A549 (cell line): ENCODE measurements at regions not wholly inside any gene's neighbourhood (a gene's known extent, or its start where the extent isn't known, plus 50 kb on each side); places are given as distances from the start of the nearest gene placed in this dataset.

Source experiments
- CEBPB ChIP-seq, 2 experiments: fragments of >200 bp in 1 of 2; sonication (Bioruptor Twin) in 1 of 2; formaldehyde crosslinking in 1 of 2; IDR thresholded peaks; 2 replicates each; pipeline ENCODE4 v1.6.1; 2012 to 2016
- CHD4 ChIP-seq: fragments of 200-600 bp; sonication (generic); IDR thresholded peaks from 2 replicates; pipeline ENCODE4 v1.6.1; 2016; ENCODE audit warnings: antibody characterized with exemption, mild to moderate bottlenecking, borderline replicate concordance
- EP300 ChIP-seq, 2 experiments: fragments of >200 bp; sonication (Bioruptor Twin); formaldehyde crosslinking; IDR thresholded peaks; 2 replicates in 1 of 2; 3 replicates in 1 of 2; pipeline ENCODE4 v1.6.1; 2016 to 2017
- PHF8 ChIP-seq: fragments of 200-600 bp; sonication (generic); IDR thresholded peaks from 2 replicates; pipeline ENCODE4 v1.6.1; 2016; ENCODE audit warnings: low read depth, mild to moderate bottlenecking, antibody characterized with exemption, moderate library complexity, borderline replicate concordance
- POLR2A ChIP-seq: IDR thresholded peaks from 2 replicates; pipeline ENCODE4 v1.6.1; 2012; ENCODE audit warnings: mild to moderate bottlenecking, low read length
- RAD21 ChIP-seq, 2 experiments: fragments of >200 bp in 1 of 2; sonication (Bioruptor Twin) in 1 of 2; formaldehyde crosslinking in 1 of 2; IDR thresholded peaks in 1 of 2; conservative IDR thresholded peaks in 1 of 2; 2 replicates in 1 of 2; 3 replicates in 1 of 2; pipeline ENCODE4 v1.6.1; 2012 to 2018; ENCODE audit warnings: inconsistent platforms in 1 of 2
- SMC3 ChIP-seq: fragments of >200 bp; sonication (Bioruptor Twin); formaldehyde crosslinking; IDR thresholded peaks from 3 replicates; pipeline ENCODE4 v1.6.1; 2018; ENCODE audit warnings: inconsistent platforms
- ZC3H11A ChIP-seq: fragments of 450-650 bp; IDR thresholded peaks from 2 replicates; pipeline ENCODE4 v1.6.1; 2014; ENCODE audit warnings: antibody characterized with exemption, mild to moderate bottlenecking
- TF ChIP-seq, protein P1 (sequence below): fragments of 250-450 bp; sonication (Bioruptor Pico); IDR thresholded peaks from 2 replicates; pipeline ENCODE4 v1.5.0; 2021; ENCODE audit warnings: mild to moderate bottlenecking, moderate library complexity, borderline replicate concordance
- TF ChIP-seq, protein P2 (sequence below): fragments of 450-650 bp; IDR thresholded peaks from 2 replicates; pipeline ENCODE4 v1.6.1; 2014; ENCODE audit warnings: antibody characterized with exemption
- TF ChIP-seq, protein P3 (sequence below): fragments of >200 bp; sonication (Bioruptor Twin); formaldehyde crosslinking; IDR thresholded peaks from 3 replicates; pipeline ENCODE4 v1.5.1; 2016

DNA sequence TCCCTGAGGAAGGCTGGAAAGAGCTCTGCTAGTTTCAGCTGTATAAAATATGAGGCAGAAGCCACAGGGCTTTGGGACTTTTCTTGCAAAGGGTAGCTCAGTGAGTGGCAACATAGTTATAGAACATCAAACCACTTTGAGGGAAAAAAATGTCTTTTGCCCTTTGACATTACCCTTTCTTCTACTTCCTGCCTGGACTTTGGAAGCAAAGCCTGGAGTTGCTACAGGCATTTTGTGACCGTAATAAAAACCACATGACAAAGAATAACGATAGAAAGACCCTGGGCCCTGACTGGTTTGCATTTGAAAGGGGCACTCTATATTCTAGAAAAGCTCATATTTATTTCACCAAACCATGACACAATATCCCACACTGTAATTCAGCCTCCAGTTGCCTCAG is 440.9 kb downstream of the DIRAS2 start:
- TF ChIP-seq ZC3H11A (no peak), EP300 (IDR thresholded peaks at IDR 0.05) (no peak), PHF8 (no peak), POLR2A (no peak), CHD4 (no peak), RAD21 (conservative IDR thresholded peaks at IDR 0.05 in 1 of 2, IDR thresholded peaks at IDR 0.05 in 1 of 2) (no peak), SMC3 (no peak), CEBPB (IDR thresholded peaks at IDR 0.05) (no peak)
- TF ChIP-seq, protein P1, sequence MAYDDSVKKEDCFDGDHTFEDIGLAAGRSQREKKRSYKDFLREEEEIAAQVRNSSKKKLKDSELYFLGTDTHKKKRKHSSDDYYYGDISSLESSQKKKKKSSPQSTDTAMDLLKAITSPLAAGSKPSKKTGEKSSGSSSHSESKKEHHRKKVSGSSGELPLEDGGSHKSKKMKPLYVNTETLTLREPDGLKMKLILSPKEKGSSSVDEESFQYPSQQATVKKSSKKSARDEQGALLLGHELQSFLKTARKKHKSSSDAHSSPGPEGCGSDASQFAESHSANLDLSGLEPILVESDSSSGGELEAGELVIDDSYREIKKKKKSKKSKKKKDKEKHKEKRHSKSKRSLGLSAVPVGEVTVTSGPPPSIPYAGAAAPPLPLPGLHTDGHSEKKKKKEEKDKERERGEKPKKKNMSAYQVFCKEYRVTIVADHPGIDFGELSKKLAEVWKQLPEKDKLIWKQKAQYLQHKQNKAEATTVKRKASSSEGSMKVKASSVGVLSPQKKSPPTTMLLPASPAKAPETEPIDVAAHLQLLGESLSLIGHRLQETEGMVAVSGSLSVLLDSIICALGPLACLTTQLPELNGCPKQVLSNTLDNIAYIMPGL (CRISPR knock-in tag) = no peak
- TF ChIP-seq, protein P2, sequence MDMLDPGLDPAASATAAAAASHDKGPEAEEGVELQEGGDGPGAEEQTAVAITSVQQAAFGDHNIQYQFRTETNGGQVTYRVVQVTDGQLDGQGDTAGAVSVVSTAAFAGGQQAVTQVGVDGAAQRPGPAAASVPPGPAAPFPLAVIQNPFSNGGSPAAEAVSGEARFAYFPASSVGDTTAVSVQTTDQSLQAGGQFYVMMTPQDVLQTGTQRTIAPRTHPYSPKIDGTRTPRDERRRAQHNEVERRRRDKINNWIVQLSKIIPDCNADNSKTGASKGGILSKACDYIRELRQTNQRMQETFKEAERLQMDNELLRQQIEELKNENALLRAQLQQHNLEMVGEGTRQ = no peak
- TF ChIP-seq, protein P3, sequence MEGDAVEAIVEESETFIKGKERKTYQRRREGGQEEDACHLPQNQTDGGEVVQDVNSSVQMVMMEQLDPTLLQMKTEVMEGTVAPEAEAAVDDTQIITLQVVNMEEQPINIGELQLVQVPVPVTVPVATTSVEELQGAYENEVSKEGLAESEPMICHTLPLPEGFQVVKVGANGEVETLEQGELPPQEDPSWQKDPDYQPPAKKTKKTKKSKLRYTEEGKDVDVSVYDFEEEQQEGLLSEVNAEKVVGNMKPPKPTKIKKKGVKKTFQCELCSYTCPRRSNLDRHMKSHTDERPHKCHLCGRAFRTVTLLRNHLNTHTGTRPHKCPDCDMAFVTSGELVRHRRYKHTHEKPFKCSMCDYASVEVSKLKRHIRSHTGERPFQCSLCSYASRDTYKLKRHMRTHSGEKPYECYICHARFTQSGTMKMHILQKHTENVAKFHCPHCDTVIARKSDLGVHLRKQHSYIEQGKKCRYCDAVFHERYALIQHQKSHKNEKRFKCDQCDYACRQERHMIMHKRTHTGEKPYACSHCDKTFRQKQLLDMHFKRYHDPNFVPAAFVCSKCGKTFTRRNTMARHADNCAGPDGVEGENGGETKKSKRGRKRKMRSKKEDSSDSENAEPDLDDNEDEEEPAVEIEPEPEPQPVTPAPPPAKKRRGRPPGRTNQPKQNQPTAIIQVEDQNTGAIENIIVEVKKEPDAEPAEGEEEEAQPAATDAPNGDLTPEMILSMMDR = no peak
